Kidney tubule cell (primary cell): ENCODE measurements at regions not wholly inside any gene's neighbourhood (a gene's known extent, or its start where the extent isn't known, plus 50 kb on each side); places are given as distances from the start of the nearest gene placed in this dataset.
"Not testable (repeated sequence)": the region's sequence is repeated elsewhere in the genome, so short reads cannot be mapped to it uniquely, and the experiment has no call there.

Experiments used
- DNase-seq: peaks from one replicate; pipeline ENCODE4 v3.0.0-alpha.2; 2018; ENCODE audit warnings: low spot score

DNA sequence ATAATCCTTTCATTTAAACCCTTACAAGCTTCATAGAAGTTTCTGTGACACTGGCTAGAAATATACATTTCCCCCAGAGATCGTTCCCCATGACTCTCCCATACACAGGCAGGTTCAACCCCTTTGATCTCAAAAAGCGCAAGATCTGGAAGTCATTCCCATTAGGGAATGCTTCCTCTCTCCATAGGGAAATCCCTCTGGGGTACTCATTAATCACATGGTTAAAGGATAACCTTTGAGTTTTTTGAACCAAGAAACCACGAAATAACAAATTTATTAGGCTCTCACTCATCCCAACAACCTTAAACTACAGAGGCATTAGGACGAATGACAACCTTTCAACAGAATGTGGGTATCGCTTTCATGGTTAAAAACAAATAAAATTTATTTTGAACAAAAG lies 211.9 kb upstream of the PRICKLE2 start:
- DNase-seq: peak; percentile 92

DNA sequence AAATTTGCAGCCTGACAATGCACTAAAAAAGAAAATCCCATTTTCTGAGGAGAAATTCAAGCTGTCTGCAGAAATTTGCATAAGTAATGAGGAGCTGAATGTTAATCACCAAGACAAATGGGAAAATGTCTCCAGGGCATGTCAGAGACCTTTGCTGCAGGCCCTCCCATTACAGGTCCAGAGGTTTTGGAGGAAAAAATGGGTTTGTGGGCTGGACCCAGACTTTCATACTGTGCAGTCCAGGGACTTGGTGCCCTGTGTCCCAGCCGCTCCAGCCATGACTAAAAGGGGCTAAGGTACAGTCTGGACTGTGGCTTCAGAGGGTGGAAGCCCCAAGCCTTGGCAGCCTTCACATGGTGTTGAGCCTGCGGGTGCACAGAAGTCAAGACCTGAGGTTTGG lies 209.8 kb upstream of the PRICKLE2 start:
- DNase-seq: not testable (repeated sequence)

DNA sequence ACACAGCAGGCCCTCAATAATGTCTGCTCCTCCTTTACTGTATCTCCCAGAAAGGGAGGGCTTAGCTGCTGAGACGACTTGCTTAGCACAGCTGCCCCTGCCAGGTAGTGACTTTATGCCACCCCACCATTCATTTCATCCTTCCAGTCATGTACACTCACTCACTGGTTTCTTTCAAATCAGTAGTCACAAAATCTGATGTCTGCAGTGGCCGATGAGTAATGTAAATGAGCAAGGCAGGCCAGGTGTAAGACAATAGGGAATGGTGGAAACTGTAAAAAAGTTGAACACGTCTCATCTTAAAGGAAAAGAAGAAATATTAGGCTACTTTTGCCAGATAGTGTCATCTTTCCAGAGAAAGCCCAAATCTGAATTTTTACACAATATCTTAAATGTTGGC lies 207.6 kb upstream of the PRICKLE2 start:
- peak; percentile 53 for DNase-seq

DNA sequence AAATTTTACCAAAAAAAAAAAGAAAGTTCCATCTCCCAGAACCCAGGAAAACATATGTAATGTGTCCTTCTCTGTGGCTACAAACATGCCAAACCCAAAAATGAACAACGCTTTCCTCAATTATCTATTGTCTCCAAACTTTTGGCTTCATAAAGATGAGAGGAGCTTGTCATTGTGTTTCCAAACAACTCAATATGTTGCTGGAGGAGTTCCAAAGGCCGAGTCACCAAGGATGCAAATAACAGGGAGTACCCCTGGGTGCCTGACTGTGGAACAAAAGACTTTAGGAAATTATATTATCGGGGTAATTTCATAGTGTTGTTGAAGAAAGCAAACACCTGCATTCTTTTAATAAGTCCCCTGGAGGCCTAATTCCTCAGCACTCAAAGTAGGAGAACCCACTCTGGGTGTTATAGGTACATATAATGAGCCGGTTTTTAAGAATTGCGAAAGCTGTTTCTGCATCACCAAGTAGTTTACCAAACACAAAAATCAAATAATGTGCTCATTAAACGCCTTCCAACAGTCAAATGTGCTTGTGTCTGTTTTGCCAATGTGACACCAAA lies 206.3 kb upstream of the PRICKLE2 start:
- no peak for DNase-seq

DNA sequence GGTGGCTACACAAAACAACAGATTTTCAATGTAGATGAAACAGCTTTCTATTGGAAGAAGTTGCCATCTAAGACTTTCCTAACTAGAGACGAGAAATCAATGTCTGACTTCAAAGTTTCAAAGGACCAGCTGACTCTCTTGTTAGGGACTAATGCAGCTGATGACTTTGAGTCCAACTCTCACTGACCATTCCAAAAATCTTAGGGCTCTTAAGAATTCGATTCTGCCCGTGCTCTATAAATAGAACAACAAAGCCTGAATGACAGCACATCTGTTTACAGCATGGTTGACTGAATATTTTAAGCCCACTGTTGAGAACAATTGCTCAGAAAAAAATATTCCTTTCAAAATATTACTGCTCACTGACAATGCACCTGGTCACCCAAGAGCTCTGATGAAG lies 202.4 kb upstream of the PRICKLE2 start:
- no peak for DNase-seq

DNA sequence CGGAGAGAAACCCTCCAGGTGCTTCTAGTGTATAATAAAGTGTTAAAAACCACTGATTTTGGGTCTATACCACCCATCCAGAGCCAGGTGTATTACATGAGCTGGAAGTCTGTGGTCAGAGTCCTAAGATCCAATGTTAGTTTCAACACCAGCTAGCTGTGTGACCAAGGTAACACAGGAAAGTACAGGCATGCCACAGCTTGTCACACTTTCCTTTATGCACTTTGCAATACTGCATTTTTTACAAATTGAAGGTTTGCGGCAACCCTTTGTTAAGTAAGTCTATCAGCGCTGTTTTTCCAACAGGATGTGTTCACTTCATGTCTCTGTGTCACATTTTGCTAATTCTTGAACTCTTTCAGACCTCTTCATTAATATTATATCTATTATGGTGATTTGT lies 201.3 kb upstream of the PRICKLE2 start:
- DNase-seq: no peak

DNA sequence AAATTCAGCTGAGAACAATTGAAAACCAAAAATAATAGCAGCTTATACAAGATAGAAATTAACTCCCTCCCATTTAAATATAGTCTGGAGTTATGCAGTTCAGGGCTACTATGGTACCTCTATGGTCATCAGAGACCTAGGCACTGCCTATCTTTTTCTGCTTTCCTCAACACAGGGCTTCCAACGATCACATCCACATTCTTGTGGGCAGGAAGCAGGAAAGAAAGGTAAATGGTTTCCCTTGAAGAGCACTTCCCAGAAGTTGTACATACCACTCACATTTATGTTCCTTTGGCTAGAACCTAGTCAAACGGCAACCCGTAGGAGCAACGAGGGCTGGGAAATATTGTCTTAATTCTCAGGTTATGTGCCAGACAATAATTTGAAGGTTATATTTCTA lies 197.7 kb upstream of the PRICKLE2 start:
- DNase-seq: no peak

DNA sequence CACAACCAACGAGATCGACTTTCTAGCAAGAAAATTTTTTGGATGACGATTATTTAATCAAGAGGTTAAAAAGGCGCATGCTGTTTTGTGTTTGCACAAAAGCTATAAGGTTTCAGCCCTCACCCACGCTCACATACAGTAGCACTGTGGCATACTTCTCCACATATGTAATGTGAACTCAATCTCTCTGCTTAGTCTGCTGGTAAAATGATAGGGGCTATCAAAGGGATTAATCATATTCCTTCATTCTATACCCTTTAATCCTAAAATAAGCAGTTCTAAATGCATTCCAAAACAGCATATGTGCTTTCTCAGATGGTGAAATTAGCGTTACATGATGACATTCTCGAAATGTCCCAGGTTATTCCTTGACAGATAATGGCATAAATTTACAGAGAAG lies 196.9 kb upstream of the PRICKLE2 start:
- DNase-seq: no peak

DNA sequence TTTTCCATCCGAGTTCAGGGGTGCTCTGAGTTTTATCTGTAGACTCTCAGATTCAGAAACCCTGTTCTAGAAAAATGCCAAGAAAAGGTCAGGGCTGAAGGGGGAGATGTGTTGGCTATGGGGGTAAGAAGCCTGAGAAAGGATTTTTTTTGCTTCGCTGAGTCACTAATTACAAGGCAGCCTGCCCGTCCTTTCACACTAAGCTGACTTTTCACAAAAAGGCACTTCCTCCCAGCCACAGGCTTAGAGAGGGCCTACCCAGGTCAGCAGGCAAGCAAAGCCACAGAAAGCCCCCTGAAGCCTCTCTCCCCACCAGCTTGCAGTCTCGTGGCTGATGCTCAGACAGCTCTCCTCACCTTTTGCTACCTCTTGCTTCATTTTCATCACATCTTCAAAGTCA lies 192.6 kb upstream of the PRICKLE2 start:
- peak; percentile 68 for DNase-seq

DNA sequence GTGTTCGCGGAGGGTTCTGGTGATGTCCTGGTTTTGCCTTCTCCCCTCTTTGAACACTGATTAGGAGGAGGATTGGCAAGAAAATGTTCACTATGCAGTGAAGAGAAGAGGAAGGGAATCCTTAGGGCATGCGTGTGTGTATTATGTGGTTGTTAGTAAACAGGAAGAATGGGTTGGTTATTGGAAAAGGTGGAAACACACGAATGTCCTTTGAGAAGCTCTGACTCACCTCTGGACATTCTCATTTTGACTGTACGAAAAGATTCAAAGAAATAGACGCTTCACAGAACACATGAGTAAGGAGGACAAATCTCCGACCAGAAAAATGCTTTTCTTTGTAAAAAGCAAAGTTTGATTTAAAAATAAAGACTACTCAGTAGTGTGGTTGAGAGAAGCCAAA lies 188.8 kb upstream of the PRICKLE2 start:
- no peak for DNase-seq

DNA sequence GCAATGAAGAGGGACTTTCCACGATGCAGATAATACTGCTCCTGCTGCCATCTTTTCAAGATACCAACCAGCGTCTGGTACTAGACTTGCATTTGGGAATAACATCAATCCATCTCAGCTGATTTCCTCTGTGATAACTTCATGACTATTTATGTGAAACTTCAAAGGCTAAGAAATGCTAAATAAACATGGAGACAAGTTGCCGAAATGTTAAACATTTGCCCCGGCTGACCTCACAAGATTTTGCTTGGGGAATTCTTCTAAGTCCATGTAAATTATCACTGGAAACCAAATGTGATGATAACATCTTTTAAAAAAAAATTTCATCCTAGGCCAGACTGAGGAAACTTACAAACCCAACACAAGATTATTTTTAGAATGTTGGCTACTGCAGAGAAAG lies 185.8 kb upstream of the PRICKLE2 start:
- no peak for DNase-seq

DNA sequence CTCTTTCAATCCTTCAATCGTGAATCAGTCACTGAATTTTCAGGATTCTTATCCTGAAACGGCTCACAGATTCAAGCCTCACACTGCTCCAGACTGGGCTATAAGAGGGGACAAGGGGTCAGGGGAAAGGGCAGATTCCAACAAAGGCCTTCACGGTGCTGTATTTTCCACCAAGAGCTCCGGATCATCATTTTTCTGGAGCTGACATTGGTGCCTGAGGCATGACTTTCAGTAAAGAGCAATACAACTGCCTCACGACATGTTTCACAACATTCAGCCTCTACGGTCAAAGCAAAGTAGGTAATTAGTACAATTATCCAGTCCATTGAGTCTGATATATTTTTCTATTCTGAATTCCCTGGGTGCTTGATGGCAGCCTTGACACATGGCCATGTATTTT lies 185.0 kb upstream of the PRICKLE2 start:
- DNase-seq: no peak

DNA sequence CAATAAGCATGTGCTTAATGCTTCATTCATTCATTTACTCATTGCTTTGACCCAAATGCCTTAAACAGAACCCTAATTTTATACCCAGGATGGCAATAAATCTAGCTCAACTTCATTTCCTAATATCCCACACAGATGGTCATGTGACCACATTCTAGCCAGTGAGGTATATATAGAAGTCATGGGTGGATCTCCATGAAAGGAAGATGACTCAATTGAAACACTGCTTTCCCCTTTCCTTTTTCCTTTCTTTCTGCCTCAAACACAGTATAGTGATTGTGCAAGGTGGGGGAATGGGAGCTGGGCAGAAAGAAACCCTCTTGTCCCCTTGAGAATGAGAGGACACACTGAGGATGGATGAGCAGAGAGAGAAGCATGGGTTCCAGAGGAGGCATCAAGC lies 183.5 kb upstream of the PRICKLE2 start:
- peak; percentile 30 for DNase-seq

DNA sequence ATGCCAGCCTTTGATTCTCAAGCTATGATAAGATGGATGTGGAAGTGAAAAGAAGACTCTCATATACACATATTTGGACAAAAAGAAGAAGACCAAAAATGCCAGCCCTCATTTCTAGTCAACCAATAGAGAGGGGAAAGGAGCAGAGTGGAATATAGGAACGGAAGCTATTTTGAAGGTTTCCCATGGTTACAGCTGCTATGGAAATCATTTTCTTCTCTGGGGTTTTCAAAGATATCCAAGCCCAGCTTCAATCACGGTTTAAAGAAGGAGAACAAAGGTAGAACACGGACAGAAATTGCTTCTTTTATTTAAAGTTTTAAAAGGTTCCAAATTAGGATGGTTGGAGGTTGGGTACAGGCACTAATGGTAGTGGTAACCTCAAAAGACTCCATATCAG lies 181.0 kb upstream of the PRICKLE2 start:
- no peak for DNase-seq

DNA sequence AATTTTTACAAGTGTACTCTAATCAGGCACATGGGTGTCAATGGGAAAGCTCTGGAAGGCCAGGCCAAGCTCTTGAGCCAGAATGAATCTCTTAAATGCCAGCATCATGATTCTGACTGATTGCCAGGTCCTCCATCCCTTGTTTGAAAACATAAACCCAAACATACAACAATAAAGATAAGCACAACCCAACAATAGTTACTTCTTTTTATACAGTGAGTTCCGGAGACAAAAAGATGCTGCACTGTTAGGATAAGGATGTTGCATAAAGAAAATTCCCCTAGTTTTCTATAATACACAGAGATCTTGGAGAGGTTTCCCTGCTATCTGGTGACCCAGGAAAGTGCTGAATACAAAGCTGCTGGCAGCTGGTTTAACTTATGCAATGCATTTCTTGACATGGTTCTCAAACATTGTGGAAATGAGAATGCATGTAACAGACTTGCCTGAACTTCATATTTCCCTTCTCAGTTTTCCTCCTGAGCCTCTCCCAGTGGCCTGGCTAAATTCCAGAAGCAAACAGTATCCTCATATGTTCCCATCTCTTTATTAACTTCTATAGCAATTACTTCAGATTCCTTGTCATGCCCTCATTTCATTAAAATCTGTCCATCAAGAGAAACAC lies 180.1 kb upstream of the PRICKLE2 start:
- no peak for DNase-seq

DNA sequence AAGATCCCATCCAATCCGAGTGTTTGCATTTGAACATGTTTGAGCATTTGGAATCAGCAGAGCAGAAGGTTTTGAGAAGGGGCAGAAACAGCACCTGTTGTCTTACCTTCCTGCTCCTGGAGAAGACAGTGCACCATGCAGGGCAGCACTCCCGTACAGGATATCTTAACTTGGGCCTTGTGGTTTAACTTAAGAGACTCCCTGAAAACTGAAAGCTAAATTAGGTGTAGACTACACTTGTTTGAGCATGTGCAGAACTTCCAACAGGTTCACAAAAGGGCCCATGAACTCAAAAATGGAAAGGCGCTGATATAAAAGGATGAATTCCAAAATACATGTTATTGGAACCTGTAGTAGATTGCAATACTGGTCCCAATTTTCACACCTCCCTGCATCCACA lies 175.4 kb upstream of the PRICKLE2 start:
- no peak for DNase-seq

DNA sequence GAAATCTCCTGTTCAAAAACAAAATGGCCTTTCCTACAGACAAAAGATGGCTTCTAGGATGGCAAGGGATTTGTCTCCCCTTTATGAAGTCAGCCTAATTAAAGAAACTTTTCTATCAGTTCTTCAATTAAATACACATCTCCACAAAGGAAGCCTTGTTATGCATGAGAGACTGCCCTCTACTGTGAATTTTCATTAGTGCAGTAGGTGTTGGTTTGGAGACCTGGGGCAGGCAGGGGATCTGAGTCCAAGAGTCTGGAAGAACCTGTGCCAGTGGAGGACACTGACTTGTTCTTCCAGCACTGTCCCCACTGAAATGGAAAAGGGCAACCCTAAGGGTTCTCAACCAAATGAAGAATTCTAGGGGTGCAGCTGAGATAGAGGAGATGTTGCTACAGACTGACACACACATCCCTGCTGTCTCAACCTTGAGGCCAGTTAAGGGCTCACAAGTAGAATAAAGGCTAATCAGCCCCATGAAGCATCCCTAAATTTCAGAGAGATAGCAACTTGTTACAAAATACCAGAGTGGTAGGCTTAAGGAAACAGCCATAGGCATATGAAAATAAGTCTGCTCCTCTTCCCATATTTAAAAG lies 174.0 kb upstream of the PRICKLE2 start:
- DNase-seq: peak; percentile 72

DNA sequence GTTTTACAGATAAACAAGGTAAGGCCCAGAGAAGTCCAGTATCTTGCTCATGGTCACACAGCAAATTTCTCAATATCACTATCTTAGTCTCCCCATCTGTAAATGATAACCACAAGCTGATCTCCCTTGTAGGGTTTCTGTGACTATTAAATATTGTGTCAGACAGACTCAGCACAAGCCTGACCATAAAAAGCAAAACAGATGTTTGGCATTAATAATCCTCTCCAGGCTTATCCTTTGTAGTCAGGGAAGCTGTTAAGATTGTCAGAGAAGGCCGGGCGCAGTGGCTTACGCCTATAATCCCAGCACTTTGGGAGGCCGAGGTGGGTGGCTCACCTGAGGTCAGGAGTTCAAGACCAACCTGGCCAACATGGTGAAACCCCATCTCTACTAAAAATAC lies 173.2 kb upstream of the PRICKLE2 start:
- no peak for DNase-seq

DNA sequence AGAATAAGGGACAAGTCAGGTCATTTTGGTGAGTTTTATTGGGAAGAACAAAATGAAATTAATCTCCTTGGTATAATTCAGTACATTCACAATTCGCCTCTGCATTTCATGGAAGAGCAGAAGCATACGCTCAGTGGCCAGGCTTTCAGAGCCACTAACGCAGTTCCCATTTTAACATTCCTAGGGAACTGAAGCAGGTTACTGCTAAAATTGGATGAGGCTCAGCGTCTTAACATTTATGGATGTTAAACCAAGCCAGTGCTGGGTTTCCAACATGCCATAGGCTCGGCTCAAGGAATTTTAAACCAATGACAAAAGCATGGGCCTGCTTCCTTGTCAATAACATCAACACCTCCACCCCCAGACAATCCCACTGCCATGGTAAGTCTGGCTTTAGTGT lies 172.7 kb upstream of the PRICKLE2 start:
- no peak for DNase-seq

DNA sequence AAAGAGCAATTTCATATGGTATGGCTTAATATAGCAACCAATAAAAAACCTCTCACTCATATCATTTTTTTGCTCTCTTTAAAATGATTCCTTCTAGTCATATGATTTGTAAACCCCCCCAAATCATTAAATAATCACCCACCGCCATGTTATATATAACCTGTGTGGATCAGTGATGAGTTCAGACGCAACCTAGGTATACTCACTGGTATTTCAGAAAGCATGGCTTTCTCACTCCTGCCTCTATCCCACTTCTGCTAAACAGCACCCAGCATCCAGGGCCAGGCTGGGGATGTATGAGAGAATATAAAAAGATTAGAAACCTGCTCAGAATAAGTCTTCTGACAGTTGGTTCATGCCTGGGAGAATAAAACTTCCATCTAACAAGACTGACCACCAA lies 172.3 kb upstream of the PRICKLE2 start:
- DNase-seq: no peak

DNA sequence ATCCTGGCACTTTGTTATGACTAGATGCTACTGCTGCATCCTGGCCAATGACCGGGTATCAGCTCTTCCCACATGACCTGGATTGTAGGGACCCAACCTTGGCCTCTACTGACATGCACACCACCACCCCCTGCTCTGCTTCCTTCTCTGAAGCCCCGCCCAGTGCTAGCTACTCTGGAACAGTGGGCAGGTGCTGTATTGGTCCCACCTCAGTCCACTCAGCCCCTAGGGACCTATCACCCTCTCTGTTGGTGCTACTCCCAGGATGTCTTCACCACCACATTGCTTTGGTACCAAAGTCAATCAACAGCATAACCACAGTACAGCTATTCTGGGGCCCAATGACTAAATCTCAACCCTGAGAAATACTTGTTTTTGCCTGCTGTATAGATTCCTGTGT lies 170.2 kb upstream of the PRICKLE2 start:
- no peak for DNase-seq

DNA sequence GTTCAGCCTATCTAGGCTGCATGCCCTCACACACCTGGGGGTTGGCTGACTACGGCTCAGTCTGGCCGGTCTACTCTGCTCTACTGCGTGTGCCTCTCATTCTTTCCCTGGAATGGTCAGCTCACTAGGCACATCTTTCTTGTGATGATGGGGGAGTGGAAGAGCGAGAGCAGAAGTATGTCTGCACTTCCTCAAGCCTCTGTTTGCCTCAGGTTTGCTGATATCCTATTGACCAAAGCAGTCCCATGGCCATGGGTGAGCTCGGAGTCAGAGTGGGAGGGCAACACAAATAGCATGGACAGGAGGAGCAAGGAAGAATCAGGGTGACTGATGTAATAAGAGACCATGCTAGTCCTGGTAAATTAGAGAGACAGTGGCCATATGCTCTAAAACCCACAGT lies 167.9 kb upstream of the PRICKLE2 start:
- no peak for DNase-seq

DNA sequence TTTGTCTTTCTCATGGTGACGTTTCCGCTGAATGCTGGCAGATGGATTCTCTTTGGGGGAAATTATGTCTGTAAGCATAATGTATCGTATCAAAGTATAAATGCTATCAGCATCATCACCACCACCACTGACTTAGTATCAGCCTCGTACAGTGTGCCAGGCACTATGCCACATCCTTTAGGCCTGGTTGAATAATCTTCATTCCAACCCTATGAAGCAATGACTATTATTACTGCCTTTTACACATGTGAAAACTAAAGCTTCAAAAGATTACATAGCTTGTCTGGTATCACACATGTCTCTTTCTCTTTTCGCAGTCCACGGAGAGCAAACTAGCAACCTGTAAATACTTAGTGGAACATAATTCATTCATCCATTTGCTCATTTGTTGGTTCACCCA lies 166.7 kb upstream of the PRICKLE2 start:
- peak; percentile 57 for DNase-seq

DNA sequence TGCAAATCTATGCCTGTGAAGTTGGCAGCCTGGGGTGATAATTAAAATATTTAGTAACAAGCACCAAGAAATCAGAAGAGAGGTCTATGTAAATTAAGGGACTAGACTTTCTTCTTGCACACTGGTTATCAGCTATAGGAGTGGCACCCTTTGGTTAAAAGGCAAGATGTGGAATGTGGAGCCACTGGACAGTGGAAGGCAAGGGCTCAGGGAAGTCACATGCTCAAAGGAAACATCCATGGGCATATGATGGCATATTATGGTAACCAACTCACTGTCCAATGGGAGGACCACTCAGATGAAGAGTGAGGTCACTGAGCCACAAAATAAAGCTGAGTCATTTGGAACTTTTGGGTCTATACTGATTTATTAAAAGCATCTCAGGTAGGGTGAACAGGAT lies 165.6 kb upstream of the PRICKLE2 start:
- DNase-seq: peak; percentile 22
